Right lobe of liver (tissue), 4 donors: ENCODE measurements at regions not wholly inside any gene's neighbourhood (a gene's known extent, or its start where the extent isn't known, plus 50 kb on each side); places are given as distances from the start of the nearest gene placed in this dataset.

Experiments used
- CTCF ChIP-seq, 4 donors: fragments of 200-600 bp in 3 of 4; fragments of 450-650 bp in 1 of 4; IDR thresholded peaks; one replicate each; pipeline versions ENCODE4 v1.5.1 to v1.8.0; 2016 to 2022; ENCODE audit warnings: antibody characterized with exemption in 4 of 4, mild to moderate bottlenecking in 2 of 4
- POLR2A ChIP-seq: fragments of 450-650 bp; IDR thresholded peaks from one replicate; pipeline ENCODE4 v1.6.1; 2017; ENCODE audit warnings: antibody characterized with exemption, mild to moderate bottlenecking
- donor health status: DM: no; HTN: no; CAD: no.
- donor health status: DM: no; HTN: no; CAD: no.
- donor health status: DM: no; HTN: yes; CAD: no.

GRCh38 chr13:86795858-86796257, 875.3 kb upstream of the SLITRK5 start:
- TF ChIP-seq CTCF (IDR thresholded peaks at IDR 0.05), result no peak
- no peak for TF ChIP-seq POLR2A
